GM18951 (cell line): ENCODE measurements at regions not wholly inside any gene's neighbourhood (a gene's known extent, or its start where the extent isn't known, plus 50 kb on each side); places are given as distances from the start of the nearest gene placed in this dataset.
"Not testable (repeated sequence)": the region's sequence is repeated elsewhere in the genome, so short reads cannot be mapped to it uniquely, and the experiment has no call there.

Experiments used
- POLR2A ChIP-seq: IDR thresholded peaks from 4 replicates; pipeline ENCODE4 v1.6.1; 2011; ENCODE audit warnings: mild to moderate bottlenecking; ENCODE audit not compliant: insufficient read length, insufficient read depth; ENCODE audit errors: extremely low read depth
- in situ Hi-C: fragments of 300-500 bp; cut with MboI; formaldehyde crosslinking; loops from one replicate; pipeline ENCODE4 v1.12.0; 2022; ENCODE audit warnings: low sequenced_read_pairs, mixed read lengths, inconsistent platforms; ENCODE audit not compliant: unreplicated experiment

GRCh38 chr16:5928476-5929065, 831.0 kb upstream of the EEF2KMT start:
- no peak for TF ChIP-seq POLR2A
- in situ Hi-C loops = no loop called here

- in situ Hi-C loops = no loop called here
- TF ChIP-seq POLR2A = no peak
Observed at GRCh38 chr16:5925850-5926249, 828.3 kb upstream of the EEF2KMT start.

- in situ Hi-C loops = no loop called here
- TF ChIP-seq POLR2A = no peak
Observed at GRCh38 chr16:5922686-5923085, 825.1 kb upstream of the EEF2KMT start.

GRCh38 chr16:5918567-5919130, 821.1 kb upstream of the EEF2KMT start:
- no peak for TF ChIP-seq POLR2A
- in situ Hi-C loops = no loop called here

GRCh38 chr16:5917436-5918195, 820.0 kb upstream of the EEF2KMT start:
- in situ Hi-C loops = no loop called here
- no peak for TF ChIP-seq POLR2A

DNA sequence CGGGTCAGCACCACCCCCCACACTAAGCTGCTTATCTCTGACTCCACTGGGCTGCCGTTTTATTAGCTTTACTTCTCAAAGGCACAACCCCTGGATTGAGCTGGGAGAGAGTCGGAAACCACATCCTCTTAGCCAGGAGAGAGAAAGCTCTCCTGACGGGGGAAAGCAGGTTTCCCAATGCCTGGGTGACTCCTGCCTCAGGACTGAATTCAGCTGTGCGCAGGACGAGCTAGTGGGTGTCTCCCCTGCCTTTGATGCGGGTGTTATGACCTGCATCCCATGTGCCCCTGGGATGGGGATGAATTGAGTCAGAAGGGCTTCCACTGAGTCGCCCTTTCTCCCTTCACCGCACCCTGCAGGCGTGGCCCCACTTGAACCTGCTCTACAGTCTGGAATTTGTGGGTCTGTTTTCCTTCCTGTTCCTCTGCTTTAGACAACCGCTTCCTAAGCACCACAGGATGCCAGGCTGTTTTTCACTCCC, 819.2 kb upstream of the EEF2KMT start:
- in situ Hi-C loops = no loop called here
- no peak for TF ChIP-seq POLR2A

DNA sequence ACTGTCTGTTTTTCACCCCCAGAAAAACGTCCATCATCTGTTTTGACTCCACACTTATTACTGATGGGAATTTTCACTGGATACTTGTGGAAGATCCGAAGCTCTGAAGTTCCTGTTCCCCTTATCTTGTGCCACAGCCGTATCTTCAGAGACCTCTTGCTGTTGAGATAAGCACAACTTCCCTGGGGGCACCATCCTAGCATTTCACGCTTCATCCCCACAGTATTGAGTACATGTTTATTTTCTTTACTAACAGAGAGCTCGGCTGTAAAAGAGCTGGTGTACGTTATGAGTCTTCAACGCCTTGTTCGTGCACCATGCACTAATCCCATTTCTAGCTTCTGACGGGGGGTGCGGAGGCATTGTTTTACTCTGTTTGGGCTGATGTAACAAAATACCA, 813.6 kb upstream of the EEF2KMT start:
- in situ Hi-C loops = no loop called here

GRCh38 chr16:5909556-5909955, 812.0 kb upstream of the EEF2KMT start:
- in situ Hi-C loops = not testable (repeated sequence)

More for the DNA sequence above, 813.6 kb upstream of the EEF2KMT start:
- TF ChIP-seq POLR2A = no peak

- in situ Hi-C loops = no loop called here
- no peak for TF ChIP-seq POLR2A
Observed at GRCh38 chr16:5907544-5907943, 809.9 kb upstream of the EEF2KMT start.

- in situ Hi-C loops = no loop called here
- no peak for TF ChIP-seq POLR2A
Observed at GRCh38 chr16:5906351-5906750, 808.8 kb upstream of the EEF2KMT start.

DNA sequence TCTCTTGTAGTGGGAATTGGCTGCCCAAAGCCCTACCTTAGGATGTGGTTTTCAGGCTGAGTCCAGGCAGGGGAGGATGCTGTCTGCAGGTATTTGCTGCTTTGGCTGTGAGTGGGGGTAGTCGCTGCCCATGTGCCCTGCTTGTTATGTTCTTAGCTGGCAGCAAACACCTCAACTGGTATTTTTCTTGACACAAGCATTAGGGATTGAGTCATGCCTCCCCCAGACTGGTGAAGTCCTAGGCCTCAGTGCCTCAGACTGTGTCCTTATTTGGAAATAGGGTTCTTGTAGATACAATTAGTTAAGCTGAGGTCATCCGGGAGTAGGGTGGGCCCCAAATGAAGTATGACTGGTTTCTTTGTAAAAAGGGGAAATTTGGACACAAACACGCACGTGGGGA, 808.3 kb upstream of the EEF2KMT start:
- TF ChIP-seq POLR2A = no peak
- in situ Hi-C loops = no loop called here

- in situ Hi-C loops = no loop called here
- no peak for TF ChIP-seq POLR2A
Observed at GRCh38 chr16:5903832-5904231, 806.2 kb upstream of the EEF2KMT start.

DNA sequence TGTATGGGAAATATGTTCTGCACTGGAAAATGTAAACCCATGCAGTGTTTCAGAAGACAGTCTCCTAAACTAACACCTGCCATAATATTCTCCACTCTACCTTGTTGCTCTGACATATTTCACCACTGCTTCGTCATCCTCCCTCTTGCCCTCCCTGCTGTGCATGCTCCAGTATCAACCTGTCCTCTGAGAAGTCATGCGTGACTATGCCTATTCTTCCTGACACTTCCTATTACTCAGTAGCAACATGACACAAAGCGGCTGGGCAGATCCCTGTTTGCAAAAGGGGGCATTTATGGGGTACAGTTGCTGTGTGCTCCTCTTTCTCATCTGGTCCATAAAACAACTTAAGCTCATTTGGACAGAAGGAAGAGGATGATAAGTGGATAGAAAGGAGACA, 805.6 kb upstream of the EEF2KMT start:
- in situ Hi-C loops = no loop called here
- TF ChIP-seq POLR2A = no peak

GRCh38 chr16:5900046-5900445, 802.5 kb upstream of the EEF2KMT start:
- no peak for TF ChIP-seq POLR2A
- in situ Hi-C loops = no loop called here
